Stomach (tissue), 8 donors: ENCODE measurements at regions not wholly inside any gene's neighbourhood (a gene's known extent, or its start where the extent isn't known, plus 50 kb on each side); places are given as distances from the start of the nearest gene placed in this dataset.

Experiments used
- DNase-seq, 2 donors: peaks; one replicate each; pipeline versions ENCODE4 v3.0.0 to v3.0.0-alpha.2; 2013 to 2019
- H3K27ac ChIP-seq, 5 donors: fragments of 200-600 bp in 4 of 5; sonication (generic) in 4 of 5; one replicate each; pipeline ENCODE4 v1.5.1; 2013 to 2019; ENCODE audit warnings: mild to moderate bottlenecking in 1 of 5, moderate library complexity in 1 of 5
- H3K27me3 ChIP-seq, 3 donors: fragments of 200-600 bp; sonication (generic); one replicate each; pipeline ENCODE4 v1.5.1; 2017 to 2019; ENCODE audit warnings: mixed run types in 1 of 3
- H3K36me3 ChIP-seq, 4 donors: fragments of 200-600 bp; sonication (generic); 1 replicate in 3 of 4; 2 replicates in 1 of 4; pipeline ENCODE4 v1.5.1; 2016 to 2019
- H3K4me1 ChIP-seq, 4 donors: fragments of 200-600 bp; sonication (generic); one replicate each; pipeline ENCODE4 v1.5.1; 2016 to 2019
- H3K4me3 ChIP-seq, 4 donors: fragments of 200-600 bp; sonication (generic) in 3 of 4; one replicate each; pipeline ENCODE4 v1.5.1; 2016 to 2019; ENCODE audit warnings: mild to moderate bottlenecking in 1 of 4
- H3K9me3 ChIP-seq, 4 donors: fragments of 200-600 bp; sonication (generic); one replicate each; pipeline ENCODE4 v1.5.1; 2016 to 2019
- CTCF ChIP-seq, 7 experiments: fragments of 450-650 bp in 4 of 7; fragments of 200-600 bp in 3 of 7; sonication (generic) in 3 of 7; IDR thresholded peaks; one replicate each; pipeline ENCODE4 v1.5.1; 2016 to 2019; ENCODE audit warnings: antibody characterized with exemption in 7 of 7, control low read depth in 2 of 7, mild to moderate bottlenecking in 1 of 7
- EP300 ChIP-seq: sonication (generic); formaldehyde crosslinking; IDR thresholded peaks from one replicate; pipeline ENCODE4 v1.6.1; 2017; ENCODE audit warnings: antibody characterized with exemption
- POLR2A ChIP-seq, 4 donors: fragments of 450-650 bp; IDR thresholded peaks; one replicate each; pipeline ENCODE4 v1.6.1; 2016; ENCODE audit warnings: antibody characterized with exemption in 4 of 4, control low read depth in 2 of 4, mild to moderate bottlenecking in 1 of 4, moderate library complexity in 1 of 4
- POLR2AphosphoS5 ChIP-seq, 3 donors: sonication (generic); formaldehyde crosslinking; IDR thresholded peaks; one replicate each; pipeline ENCODE4 v1.6.1; 2016; ENCODE audit warnings: antibody characterized with exemption in 3 of 3
- WGBS, 5 donors: extraction: QIAGEN DNeasy Blood & Tissue Kit in 3 of 5; methylation state at CpG; one replicate each; pipeline versions ENCODE4 v1.1.5 to v1.1.7; 2013 to 2018; 5-methylcytosine and 5-hydroxymethylcytosine counted together
- intact Hi-C: fragments of 100-400 bp; cut with DNase I; formaldehyde crosslinking; loops from one replicate; pipeline ENCODE4 v1.15.1; 2023; ENCODE audit warnings: low total_unique reads
- donor health status: healthy with polysubstance abuse.
- donor health status: Bipolar disorder and iron deficiency.
- donor health status: healthy.

- TF ChIP-seq POLR2A (IDR thresholded peaks at IDR 0.05) (no peak), CTCF (IDR thresholded peaks at IDR 0.05) (no peak), POLR2AphosphoS5 (IDR thresholded peaks at IDR 0.05) (no peak), EP300 (no peak)
- no peaks in the 10 kb centered on the region for H3K36me3 ChIP-seq
- no peak for DNase-seq
- no peaks in the 10 kb centered on the region for H3K9me3 ChIP-seq
- no peak overlapping the region for H3K4me3 ChIP-seq
- H3K27ac ChIP-seq = no peak overlapping the region
- peaks cover 0 to 4% (median 2%) of the 10 kb centered on the region in 4 donors for H3K4me1 ChIP-seq
- no peaks in the 10 kb centered on the region for H3K27me3 ChIP-seq
- intact Hi-C loops = loop anchor here (10.0 kb wide), 1 partner anchor 562 kb away; no protein-coding TSS in a partner anchor
- 83 to 90% (median 88%) methylated on average over 2 of the region's 2 CpGs for WGBS, 5 donors
Measured at GRCh38 chr1:214126697-214127146, 138.9 kb downstream of the PROX1 start.

DNA sequence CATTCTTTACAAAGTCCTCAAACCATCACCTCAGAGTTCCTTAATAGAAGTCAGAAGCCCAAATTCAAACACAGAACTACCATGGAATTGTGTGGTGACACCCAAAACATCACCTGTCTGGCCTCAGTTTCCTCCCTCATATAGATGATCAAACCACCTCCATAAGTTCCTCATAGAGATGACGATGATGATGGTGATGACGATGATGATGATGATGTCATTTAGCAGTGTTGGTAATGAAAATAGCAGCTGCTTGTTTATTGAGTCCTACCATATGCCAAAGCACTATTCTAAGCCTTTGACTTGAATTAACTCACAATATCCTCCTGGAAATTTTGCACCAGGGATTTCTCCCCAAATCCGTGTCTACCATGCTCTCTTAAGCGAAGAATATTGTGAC lies 139.9 kb downstream of the PROX1 start:
- H3K4me3 ChIP-seq = no peak overlapping the region
- TF ChIP-seq POLR2A (IDR thresholded peaks at IDR 0.05) (no peak), CTCF (IDR thresholded peaks at IDR 0.05) (no peak)
- H3K36me3 ChIP-seq = no peaks in the 10 kb centered on the region
- no peak overlapping the region for H3K27ac ChIP-seq
- no peaks in the 10 kb centered on the region for H3K27me3 ChIP-seq
- peaks cover 0 to 4% (median 2%) of the 10 kb centered on the region in 4 donors for H3K4me1 ChIP-seq
- DNase-seq = no peak
- whole genome bisulfite sequencing, 5 donors = 80 to 99% (median 98%) methylated on average over 4 of the region's 4 CpGs
- intact Hi-C loops = loop anchor here (10.0 kb wide), 1 partner anchor 563 kb away; no protein-coding TSS in a partner anchor
- no peaks in the 10 kb centered on the region for H3K9me3 ChIP-seq

DNA sequence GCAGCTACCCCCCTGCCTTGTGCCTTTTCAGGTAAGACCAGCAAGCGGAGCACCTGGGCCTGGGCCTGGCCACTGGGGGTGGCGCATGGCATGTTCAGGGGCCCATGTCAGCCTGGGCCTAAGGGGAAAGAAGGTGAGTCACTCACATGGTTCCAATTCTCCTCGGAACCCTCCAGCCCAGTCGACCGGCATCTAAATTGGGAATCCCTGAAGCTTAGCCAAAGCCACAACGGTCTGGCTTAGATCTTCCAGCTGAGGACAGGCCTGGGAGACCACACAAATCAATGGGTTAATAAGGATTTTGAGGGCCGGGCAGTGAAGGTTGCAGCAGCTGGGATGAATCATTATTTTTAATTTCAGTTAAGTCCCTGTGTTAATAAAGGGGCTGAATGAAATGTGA lies 145.1 kb upstream of the SMYD2 start:
- no peak for DNase-seq
- intact Hi-C loops = no loop called here
- H3K27me3 ChIP-seq = no peaks in the 10 kb centered on the region
- no peak overlapping the region for H3K27ac ChIP-seq
- no peak overlapping the region for H3K4me3 ChIP-seq
- H3K9me3 ChIP-seq = no peaks in the 10 kb centered on the region
- TF ChIP-seq CTCF (IDR thresholded peaks at IDR 0.05) (no peak), POLR2A (IDR thresholded peaks at IDR 0.05) (no peak), POLR2AphosphoS5 (IDR thresholded peaks at IDR 0.05) (no peak), EP300 (no peak)
- WGBS, 5 donors = 66 to 85% (median 72%) methylated on average over 7 of the region's 7 CpGs
- no peaks in the 10 kb centered on the region for H3K36me3 ChIP-seq
- no peaks in the 10 kb centered on the region for H3K4me1 ChIP-seq

DNA sequence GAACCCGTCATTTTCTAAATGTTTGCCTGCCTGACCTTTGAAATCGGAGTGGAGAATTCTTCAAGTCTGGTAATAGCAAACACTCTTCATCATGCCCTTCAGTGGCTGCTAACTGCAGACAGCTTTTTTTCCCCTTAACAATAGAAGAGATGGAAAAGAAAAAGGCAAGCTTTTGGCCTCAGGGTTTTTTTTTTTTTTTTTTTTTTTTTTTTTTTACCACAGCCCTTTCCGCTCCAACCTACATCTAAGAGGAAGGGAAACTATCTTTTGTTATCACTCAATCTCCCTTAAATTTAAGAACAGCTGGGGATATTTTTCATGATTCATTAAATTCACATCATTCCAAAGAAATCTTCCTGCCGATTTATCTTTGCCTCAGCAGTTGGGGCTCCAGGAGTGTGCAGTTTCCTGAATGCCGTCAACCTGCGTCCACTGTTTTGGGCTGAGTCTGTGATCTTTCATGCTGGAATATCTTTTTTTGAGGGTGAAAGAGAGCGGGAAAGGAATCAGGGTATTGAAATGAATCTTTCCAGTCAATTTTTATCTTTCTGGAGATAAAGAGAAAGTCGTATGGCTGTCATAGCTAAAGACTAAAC lies 144.5 kb upstream of the SMYD2 start:
- TF ChIP-seq EP300 (no peak), POLR2A (IDR thresholded peaks at IDR 0.05) (no peak), POLR2AphosphoS5 (IDR thresholded peaks at IDR 0.05) (no peak), CTCF (IDR thresholded peaks at IDR 0.05) (no peak)
- WGBS, 5 donors = 75 to 82% (median 79%) methylated on average over 8 of the region's 8 CpGs
- H3K9me3 ChIP-seq = no peaks in the 10 kb centered on the region

More for the DNA sequence above, 144.5 kb upstream of the SMYD2 start:
- Histone ChIP-seq H3K27me3 (no peaks in the 10 kb centered on the region), H3K4me1 (no peaks in the 10 kb centered on the region), H3K4me3 (no peak overlapping the region), H3K36me3 (no peaks in the 10 kb centered on the region), H3K27ac (no peak overlapping the region)
- intact Hi-C loops = no loop called here
- no peak for DNase-seq
